GM18909 (cell line): ENCODE measurements at regions not wholly inside any gene's neighbourhood (a gene's known extent, or its start where the extent isn't known, plus 50 kb on each side); places are given as distances from the start of the nearest gene placed in this dataset.

Source experiments
- ATAC-seq: cut with Tn5 transposase; IDR thresholded peaks from one replicate; pipeline ENCODE4 v1.9.1; 2021; ENCODE audit warnings: mild to moderate bottlenecking; ENCODE audit not compliant: unreplicated experiment, poor library complexity

GRCh38 chr13:102940143-102940542 is 94.3 kb downstream of the ERCC5 start:
- ATAC-seq = no peak

GRCh38 chr13:102935896-102936321 is 90.1 kb downstream of the ERCC5 start:
- ATAC-seq = peak; percentile 55

GRCh38 chr13:102933523-102933922 is 87.7 kb downstream of the ERCC5 start:
- no peak for ATAC-seq

GRCh38 chr13:102933122-102933521 is 87.3 kb downstream of the ERCC5 start:
- no peak for ATAC-seq

- no peak for ATAC-seq
Observed at GRCh38 chr13:102932331-102932730, 86.5 kb downstream of the ERCC5 start.

GRCh38 chr13:102930566-102930965 is 84.7 kb downstream of the ERCC5 start:
- no peak for ATAC-seq

GRCh38 chr13:102928941-102929675 is 83.3 kb downstream of the ERCC5 start:
- ATAC-seq = no peak
